Ishikawa (cell line): ENCODE measurements at regions not wholly inside any gene's neighbourhood (a gene's known extent, or its start where the extent isn't known, plus 50 kb on each side); places are given as distances from the start of the nearest gene placed in this dataset.

Experiments
- CEBPB ChIP-seq: IDR thresholded peaks from 2 replicates; pipeline ENCODE4 v1.6.1; 2012
- CREB1 ChIP-seq: IDR thresholded peaks from 2 replicates; pipeline ENCODE4 v1.6.1; 2012; ENCODE audit warnings: low read depth
- EGR1 ChIP-seq: IDR thresholded peaks from 2 replicates; pipeline ENCODE4 v1.6.1; 2012
- EP300 ChIP-seq: IDR thresholded peaks from 2 replicates; pipeline ENCODE4 v1.6.1; 2012; ENCODE audit warnings: borderline replicate concordance
- FOXM1 ChIP-seq: IDR thresholded peaks from 2 replicates; pipeline ENCODE4 v1.6.1; 2012; ENCODE audit warnings: low read depth, borderline replicate concordance
- NFIC ChIP-seq: IDR thresholded peaks from 2 replicates; pipeline ENCODE4 v1.6.1; 2012
- RAD21 ChIP-seq: IDR thresholded peaks from 2 replicates; pipeline ENCODE4 v1.6.1; 2012; ENCODE audit warnings: low read depth
- TAF1 ChIP-seq: IDR thresholded peaks from 2 replicates; pipeline ENCODE4 v1.6.1; 2012; ENCODE audit warnings: low read depth, mild to moderate bottlenecking
- TCF12 ChIP-seq: IDR thresholded peaks from 2 replicates; pipeline ENCODE4 v1.6.1; 2012; ENCODE audit warnings: low read depth
- TEAD4 ChIP-seq: IDR thresholded peaks from 2 replicates; pipeline ENCODE4 v1.6.1; 2012
- YY1 ChIP-seq: IDR thresholded peaks from 2 replicates; pipeline ENCODE4 v1.6.1; 2012; ENCODE audit warnings: low read depth
- ZBTB7A ChIP-seq: IDR thresholded peaks from 2 replicates; pipeline ENCODE4 v1.6.1; 2012; ENCODE audit warnings: low read depth
- TF ChIP-seq, protein P1 (sequence below): IDR thresholded peaks from 2 replicates; pipeline ENCODE4 v1.6.1; 2012
- TF ChIP-seq, protein P2 (sequence below): IDR thresholded peaks from 2 replicates; pipeline ENCODE4 v1.6.1; 2012
- TF ChIP-seq, protein P3 (sequence below): IDR thresholded peaks from 2 replicates; pipeline ENCODE4 v1.6.1; 2012; ENCODE audit warnings: low read depth, mild to moderate bottlenecking

DNA sequence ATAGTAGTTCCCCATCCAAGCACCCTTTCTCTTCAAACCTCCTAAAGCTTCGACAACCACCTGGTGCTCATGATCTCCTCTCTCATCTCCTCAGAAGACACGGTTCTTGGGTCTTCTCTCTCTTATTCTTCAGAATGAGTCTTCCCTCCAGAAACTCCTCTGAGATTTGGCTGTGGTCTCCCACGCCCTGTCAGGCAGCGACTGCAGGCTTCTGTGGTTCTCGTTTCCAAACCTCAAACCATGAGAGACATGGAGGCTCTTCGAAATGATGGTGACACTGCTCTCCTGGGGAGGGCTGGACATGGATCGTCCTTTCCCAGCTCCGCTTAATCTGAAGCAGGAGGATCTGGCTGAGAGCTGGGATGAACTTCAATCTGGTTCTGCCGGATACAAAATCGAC, 78.6 kb upstream of the PITRM1 start:
- TF ChIP-seq, protein P1, sequence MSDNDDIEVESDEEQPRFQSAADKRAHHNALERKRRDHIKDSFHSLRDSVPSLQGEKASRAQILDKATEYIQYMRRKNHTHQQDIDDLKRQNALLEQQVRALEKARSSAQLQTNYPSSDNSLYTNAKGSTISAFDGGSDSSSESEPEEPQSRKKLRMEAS, result no peak
- no peak for TF ChIP-seq CEBPB
- no peak for TF ChIP-seq ZBTB7A
- TF ChIP-seq CREB1, result no peak
- TF ChIP-seq, protein P2, sequence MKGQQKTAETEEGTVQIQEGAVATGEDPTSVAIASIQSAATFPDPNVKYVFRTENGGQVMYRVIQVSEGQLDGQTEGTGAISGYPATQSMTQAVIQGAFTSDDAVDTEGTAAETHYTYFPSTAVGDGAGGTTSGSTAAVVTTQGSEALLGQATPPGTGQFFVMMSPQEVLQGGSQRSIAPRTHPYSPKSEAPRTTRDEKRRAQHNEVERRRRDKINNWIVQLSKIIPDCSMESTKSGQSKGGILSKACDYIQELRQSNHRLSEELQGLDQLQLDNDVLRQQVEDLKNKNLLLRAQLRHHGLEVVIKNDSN, result no peak
- TF ChIP-seq, protein P3, sequence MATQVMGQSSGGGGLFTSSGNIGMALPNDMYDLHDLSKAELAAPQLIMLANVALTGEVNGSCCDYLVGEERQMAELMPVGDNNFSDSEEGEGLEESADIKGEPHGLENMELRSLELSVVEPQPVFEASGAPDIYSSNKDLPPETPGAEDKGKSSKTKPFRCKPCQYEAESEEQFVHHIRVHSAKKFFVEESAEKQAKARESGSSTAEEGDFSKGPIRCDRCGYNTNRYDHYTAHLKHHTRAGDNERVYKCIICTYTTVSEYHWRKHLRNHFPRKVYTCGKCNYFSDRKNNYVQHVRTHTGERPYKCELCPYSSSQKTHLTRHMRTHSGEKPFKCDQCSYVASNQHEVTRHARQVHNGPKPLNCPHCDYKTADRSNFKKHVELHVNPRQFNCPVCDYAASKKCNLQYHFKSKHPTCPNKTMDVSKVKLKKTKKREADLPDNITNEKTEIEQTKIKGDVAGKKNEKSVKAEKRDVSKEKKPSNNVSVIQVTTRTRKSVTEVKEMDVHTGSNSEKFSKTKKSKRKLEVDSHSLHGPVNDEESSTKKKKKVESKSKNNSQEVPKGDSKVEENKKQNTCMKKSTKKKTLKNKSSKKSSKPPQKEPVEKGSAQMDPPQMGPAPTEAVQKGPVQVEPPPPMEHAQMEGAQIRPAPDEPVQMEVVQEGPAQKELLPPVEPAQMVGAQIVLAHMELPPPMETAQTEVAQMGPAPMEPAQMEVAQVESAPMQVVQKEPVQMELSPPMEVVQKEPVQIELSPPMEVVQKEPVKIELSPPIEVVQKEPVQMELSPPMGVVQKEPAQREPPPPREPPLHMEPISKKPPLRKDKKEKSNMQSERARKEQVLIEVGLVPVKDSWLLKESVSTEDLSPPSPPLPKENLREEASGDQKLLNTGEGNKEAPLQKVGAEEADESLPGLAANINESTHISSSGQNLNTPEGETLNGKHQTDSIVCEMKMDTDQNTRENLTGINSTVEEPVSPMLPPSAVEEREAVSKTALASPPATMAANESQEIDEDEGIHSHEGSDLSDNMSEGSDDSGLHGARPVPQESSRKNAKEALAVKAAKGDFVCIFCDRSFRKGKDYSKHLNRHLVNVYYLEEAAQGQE, result no peak
- no peak for TF ChIP-seq EP300
- no peak for TF ChIP-seq EGR1
- TF ChIP-seq YY1, result no peak
- no peak for TF ChIP-seq TCF12
- no peak for TF ChIP-seq FOXM1
- no peak for TF ChIP-seq TEAD4
- TF ChIP-seq RAD21, result no peak
- TF ChIP-seq NFIC, result no peak
- no peak for TF ChIP-seq TAF1

DNA sequence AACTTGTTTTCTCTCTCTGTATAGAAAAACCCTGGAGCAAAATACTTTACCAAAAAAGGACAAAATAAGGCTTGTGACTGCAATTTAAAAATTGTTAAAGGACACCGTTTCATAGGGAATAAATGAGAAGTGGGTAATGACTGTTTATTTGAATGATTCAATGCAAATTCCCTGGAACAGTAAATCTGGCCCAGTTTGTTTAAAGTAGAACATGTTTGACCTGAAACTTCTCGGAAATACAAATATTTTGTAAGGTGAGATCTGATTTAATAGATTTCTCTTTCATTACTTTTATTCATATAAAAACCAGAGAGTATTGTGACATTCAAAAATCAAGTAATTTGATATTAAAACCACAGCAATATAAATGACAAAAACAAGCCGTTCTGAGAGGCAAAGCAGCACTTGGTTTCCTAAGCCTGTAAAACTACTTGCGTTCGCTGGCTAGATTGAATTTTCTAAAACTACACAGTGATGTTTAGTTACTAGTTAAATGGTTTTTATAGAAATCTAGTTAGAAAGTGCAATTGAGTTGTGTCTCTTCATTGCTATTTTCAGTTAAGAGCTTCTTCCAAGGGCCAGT, 76.8 kb upstream of the PITRM1 start:
- no peak for TF ChIP-seq EP300

DNA sequence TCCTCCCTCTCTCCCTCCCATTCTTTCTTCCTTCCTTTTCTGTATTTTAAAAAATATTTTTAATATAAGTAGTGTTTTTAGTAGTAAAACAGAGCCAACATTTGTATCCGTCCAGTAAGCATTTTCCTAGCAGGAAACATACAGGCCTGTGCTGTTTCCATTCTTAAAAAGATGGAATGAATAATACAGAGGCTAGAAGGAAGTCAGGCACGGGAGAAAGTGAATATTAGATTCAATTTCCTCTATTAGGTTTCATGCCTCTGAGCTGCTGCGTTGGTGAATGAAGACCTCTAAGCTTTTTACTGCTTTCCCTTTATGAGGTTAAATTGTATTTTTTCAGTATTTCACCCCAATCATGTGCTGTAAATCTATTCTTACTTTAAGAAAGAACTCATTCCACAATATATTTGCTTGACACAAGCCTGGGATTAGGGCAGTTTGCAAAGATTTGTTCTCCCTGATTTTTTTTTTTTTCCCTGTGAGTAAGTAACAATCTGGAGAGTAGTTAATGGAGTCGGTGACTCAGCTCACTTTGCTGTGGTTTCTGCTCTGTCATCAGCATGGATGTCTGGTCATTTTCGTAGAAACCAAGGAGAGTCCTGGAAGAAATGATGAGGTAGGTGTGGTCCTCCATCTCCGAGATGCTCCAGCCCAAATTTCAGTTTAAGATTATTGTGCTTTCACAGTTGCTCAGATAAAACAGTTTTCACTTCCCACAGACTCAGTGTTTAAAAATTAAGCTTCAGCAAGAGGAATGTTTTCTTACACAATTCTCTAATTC, 76.1 kb upstream of the PITRM1 start:
- TF ChIP-seq ZBTB7A (no peak), CREB1 (no peak), TEAD4 (no peak), CEBPB (no peak), TAF1 (no peak), EGR1 (no peak), TCF12 (no peak), EP300 (no peak), RAD21 (no peak), YY1 (no peak), NFIC (no peak), FOXM1 (no peak)
- TF ChIP-seq, protein P3, result no peak
- TF ChIP-seq, protein P1, result no peak
- TF ChIP-seq, protein P2, result no peak

DNA sequence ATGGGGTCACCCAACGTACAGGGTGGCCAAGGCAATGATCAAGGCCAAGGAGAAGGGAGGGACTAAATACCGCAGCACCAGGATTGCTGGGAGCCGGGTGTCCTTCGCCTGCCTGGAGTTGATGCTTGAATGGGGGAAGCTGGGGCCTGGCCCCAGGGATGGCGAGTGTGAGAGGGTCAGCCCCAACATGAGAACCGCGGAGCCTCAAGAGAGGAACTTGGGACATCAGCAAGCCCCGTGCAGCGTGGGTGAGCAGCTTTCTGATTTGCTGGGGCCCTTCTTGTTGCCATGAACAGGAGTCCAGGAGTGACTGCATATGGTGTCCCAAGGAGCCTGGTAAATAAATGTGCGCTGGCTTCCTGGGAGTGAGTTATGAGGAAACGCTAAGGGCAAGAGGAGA, 72.8 kb upstream of the PITRM1 start:
- TF ChIP-seq CEBPB, result no peak
- TF ChIP-seq ZBTB7A, result no peak
- TF ChIP-seq EP300, result no peak
- no peak for TF ChIP-seq NFIC
- no peak for TF ChIP-seq CREB1
- TF ChIP-seq FOXM1, result no peak
- no peak for TF ChIP-seq TCF12
- TF ChIP-seq TEAD4, result no peak
- TF ChIP-seq, protein P3, result no peak
- TF ChIP-seq EGR1, result no peak
- TF ChIP-seq YY1, result no peak
- no peak for TF ChIP-seq TAF1
- TF ChIP-seq, protein P1, result no peak
- no peak for TF ChIP-seq RAD21
- TF ChIP-seq, protein P2, result no peak
